ENCODE measurements at regions not wholly inside any gene's neighbourhood (a gene's known extent, or its start where the extent isn't known, plus 50 kb on each side); places are given as distances from the start of the nearest gene placed in this dataset.

DNA sequence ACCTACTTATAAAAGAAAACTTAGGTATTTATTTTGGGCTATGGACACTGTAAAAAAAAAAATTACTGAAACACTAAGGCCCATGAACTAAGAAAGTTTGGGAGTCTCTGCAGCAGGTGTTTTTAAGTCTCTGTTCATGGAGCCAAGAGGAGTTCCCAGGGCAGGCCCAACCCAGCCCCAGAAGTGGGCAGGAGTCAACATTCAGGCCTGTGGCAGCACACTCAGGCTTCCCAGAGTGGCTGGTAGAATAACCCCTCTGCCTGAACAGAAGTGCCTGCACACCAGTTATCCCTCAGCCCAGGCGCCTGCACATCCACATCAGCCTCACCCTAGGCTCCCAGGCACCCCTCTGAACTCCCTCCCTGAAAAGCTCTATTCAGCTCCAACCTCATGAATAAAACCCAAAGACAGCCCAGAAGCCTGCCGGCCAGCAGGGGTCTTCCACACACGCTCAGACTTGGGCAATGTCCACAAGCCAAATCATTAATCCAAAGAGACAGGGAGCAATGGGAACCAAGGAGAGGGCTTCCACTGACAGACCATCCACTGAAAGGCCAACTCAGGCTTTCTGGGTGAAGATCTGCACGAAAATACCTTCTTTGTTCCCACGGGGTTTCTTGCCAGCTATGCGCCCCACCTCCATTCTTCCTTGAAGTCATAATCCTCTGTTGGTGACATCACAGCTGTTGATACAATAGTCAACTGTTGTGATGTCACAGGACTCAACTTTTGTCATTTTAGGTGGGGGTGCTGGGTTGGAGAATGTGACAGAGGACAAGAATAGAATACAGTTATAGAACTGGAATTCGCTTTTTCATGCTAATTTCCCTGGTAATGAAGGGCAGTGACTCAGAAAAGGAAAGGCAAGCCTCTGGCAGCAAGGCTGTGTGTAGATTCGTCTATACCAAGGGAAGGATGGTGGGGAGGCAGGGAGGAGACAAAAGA, 83.7 kb downstream of the RPL27A start:
- TF ChIP-seq, protein P1, sequence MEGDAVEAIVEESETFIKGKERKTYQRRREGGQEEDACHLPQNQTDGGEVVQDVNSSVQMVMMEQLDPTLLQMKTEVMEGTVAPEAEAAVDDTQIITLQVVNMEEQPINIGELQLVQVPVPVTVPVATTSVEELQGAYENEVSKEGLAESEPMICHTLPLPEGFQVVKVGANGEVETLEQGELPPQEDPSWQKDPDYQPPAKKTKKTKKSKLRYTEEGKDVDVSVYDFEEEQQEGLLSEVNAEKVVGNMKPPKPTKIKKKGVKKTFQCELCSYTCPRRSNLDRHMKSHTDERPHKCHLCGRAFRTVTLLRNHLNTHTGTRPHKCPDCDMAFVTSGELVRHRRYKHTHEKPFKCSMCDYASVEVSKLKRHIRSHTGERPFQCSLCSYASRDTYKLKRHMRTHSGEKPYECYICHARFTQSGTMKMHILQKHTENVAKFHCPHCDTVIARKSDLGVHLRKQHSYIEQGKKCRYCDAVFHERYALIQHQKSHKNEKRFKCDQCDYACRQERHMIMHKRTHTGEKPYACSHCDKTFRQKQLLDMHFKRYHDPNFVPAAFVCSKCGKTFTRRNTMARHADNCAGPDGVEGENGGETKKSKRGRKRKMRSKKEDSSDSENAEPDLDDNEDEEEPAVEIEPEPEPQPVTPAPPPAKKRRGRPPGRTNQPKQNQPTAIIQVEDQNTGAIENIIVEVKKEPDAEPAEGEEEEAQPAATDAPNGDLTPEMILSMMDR (IDR thresholded peaks at IDR 0.05; ENCODE audit: borderline replicate concordance) = no peak
- intact Hi-C loops (cut with micrococcal nuclease) = no loop called here
- Histone ChIP-seq H3K4me1 (peaks cover 97% of the 10 kb centered on the region), H3K27ac (replicated peaks) (peak overlapping the region; percentile 87), H3K27me3 (ENCODE audit: low read depth) (no peaks in the 10 kb centered on the region), H3K36me3 (no peaks in the 10 kb centered on the region), H3K9me3 (replicated peaks) (no peaks in the 10 kb centered on the region), H3K4me3 (no peak overlapping the region)
- no peak for DNase-seq

DNA sequence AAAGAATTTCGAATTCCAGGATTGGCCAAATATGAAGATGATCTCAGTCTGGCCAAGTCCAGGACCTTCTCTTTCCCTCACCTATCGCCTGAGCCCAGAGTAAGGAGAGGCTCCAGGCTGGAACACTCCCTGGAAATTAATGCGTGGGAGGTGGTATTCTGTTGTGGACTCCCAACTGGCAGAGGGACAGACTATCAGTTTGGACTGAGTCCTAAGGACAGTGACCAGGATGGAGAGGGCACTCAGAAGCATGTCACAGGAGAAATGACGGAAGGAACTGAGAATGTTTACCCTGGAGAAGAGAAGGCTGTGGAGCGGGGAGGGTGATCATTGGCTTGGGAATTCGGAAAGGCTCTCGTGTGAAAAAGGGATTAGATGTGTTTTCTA, 84.4 kb downstream of the RPL27A start:
- TF ChIP-seq, protein P1 (IDR thresholded peaks at IDR 0.05; ENCODE audit: borderline replicate concordance) = no peak
- no peak for DNase-seq
- Histone ChIP-seq H3K4me1 (peaks cover 95% of the 10 kb centered on the region), H3K27ac (replicated peaks) (peak overlapping the region; percentile 87), H3K27me3 (ENCODE audit: low read depth) (no peaks in the 10 kb centered on the region), H3K36me3 (no peaks in the 10 kb centered on the region), H3K4me3 (no peak overlapping the region), H3K9me3 (replicated peaks) (no peaks in the 10 kb centered on the region)
- intact Hi-C loops (cut with micrococcal nuclease) = no loop called here

DNA sequence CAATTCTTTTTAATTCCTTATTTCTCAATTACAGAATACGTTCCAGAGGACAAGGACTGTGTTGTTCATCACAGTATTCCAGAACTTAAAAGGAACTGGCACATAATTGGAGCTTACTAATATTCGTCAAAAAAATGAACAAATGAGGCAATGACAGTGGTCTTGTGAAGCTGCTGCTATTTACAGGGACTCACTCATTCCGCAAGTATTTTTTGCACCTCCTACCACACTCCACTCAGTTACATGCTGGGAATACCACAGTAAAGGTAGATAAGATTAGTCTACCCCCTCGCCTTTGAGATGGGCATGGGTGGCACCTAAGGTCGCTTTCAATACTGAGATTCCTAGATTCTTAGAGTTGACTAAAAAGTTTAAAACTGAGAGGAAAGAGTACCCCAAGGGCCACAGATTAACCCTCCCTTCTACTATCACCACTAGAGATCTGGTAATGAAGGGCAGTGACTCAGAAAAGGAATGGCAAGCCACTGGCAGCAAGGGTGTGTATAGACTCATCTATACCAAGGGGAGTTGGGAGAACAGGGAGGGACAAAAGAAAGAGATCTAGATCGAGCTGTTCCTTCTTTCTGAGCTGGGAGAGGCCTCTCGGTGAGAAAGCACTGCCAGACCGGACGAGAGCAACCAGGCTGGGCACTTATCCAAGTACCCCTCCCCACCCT, 85.0 kb downstream of the RPL27A start:
- Histone ChIP-seq H3K4me1 (peaks cover 94% of the 10 kb centered on the region), H3K9me3 (replicated peaks) (no peaks in the 10 kb centered on the region), H3K27me3 (ENCODE audit: low read depth) (no peaks in the 10 kb centered on the region), H3K27ac (replicated peaks) (peak overlapping the region; percentile 87), H3K4me3 (no peak overlapping the region), H3K36me3 (no peaks in the 10 kb centered on the region)
- intact Hi-C loops (cut with micrococcal nuclease) = no loop called here
- DNase-seq = no peak
- TF ChIP-seq, protein P1 (IDR thresholded peaks at IDR 0.05; ENCODE audit: borderline replicate concordance) = no peak

DNA sequence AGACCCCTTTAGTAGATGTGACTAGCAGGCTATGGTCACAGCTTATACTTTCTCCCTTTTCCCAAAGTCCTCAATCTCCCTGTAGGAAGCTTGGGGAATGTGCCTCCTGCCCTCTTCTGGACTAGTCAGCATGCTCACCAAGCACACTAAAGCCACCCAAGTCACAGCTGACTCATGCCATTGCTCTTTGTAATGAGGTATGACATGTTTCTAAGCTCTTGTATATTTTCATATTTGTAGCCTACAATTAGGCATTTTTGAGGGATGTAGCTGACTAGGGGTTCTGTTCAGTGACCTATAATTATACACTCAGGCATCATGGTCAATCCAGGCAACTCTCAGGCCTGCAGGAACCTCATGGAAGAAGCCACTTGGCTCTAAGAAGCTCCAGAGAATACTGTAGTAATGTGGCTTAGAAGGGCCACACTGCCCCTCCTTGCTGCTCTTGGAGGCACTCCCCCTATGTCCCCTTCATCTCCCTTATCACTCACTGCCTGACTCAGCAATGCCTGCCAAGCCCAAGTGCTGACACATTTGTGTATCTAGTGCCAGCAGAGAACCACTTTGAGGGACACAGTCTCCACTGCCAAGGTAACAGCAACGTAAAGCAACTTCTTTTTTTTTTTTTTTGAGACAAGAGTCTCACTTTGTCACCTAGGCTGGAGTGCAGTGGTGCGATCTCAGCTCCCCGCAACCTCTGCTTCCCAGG, 86.2 kb downstream of the RPL27A start:
- Histone ChIP-seq H3K4me1 (peaks cover 95% of the 10 kb centered on the region), H3K4me3 (no peak overlapping the region), H3K27ac (replicated peaks) (peak overlapping the region; percentile 87), H3K9me3 (replicated peaks) (no peaks in the 10 kb centered on the region), H3K27me3 (ENCODE audit: low read depth) (no peaks in the 10 kb centered on the region), H3K36me3 (no peaks in the 10 kb centered on the region)
- DNase-seq = peak; percentile 62
- intact Hi-C loops (cut with micrococcal nuclease) = no loop called here
- TF ChIP-seq, protein P1 (IDR thresholded peaks at IDR 0.05; ENCODE audit: borderline replicate concordance) = peak; percentile 30
